Upper lobe of left lung (tissue), 4 donors: ENCODE measurements at regions not wholly inside any gene's neighbourhood (a gene's known extent, or its start where the extent isn't known, plus 50 kb on each side); places are given as distances from the start of the nearest gene placed in this dataset.

Source experiments
- CTCF ChIP-seq, 6 experiments: fragments of 450-650 bp in 4 of 6; fragments of 200-600 bp in 2 of 6; sonication (generic) in 2 of 6; IDR thresholded peaks; one replicate each; pipeline ENCODE4 v1.5.1; 2016 to 2019; ENCODE audit warnings: antibody characterized with exemption in 6 of 6
- EP300 ChIP-seq, 4 donors: sonication (generic); formaldehyde crosslinking; IDR thresholded peaks; one replicate each; pipeline ENCODE4 v1.5.1; 2017; ENCODE audit warnings: antibody characterized with exemption in 4 of 4, control low read depth in 2 of 4
- POLR2A ChIP-seq, 4 donors: fragments of 450-650 bp; IDR thresholded peaks; one replicate each; pipeline ENCODE4 v1.5.1; 2016 to 2017; ENCODE audit warnings: antibody characterized with exemption in 4 of 4, mild to moderate bottlenecking in 2 of 4
- POLR2AphosphoS5 ChIP-seq, 2 donors: sonication (generic); formaldehyde crosslinking; IDR thresholded peaks; one replicate each; pipeline ENCODE4 v1.5.1; 2017; ENCODE audit warnings: antibody characterized with exemption in 2 of 2

DNA sequence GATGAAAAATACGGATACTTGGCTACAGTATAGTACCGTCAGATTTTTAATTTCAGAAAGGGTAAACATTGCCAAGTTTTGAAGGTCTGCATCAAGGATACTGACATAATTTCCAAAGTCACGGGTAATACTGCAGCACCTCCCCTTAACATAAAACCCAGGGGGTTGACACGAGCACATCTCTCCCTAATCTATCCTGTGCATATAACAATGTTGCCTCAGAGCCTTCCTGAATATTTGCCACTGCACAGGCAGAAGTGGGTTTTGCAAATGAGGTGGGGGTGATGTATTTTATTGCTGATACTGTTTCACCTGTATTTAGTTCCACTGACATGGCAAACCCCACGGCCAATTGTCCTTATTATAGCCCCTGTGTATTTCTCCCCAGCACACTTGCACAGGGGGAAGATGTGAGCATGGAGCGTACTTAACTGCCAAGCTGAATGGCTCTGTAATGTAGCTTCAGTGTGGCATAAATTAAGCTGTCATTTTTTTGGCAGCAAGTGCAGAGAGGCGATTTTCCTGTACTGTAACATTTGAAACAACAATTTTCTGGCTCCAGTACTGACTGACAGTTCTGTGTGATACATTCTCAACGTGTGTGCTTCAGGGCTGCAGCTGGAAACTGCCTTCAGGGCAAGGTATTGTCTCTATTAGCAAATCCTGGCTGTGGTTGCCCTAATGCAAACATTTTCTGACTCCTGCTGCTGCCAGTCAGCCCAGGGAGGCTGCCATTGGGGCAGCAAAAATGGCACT, 299.6 kb upstream of the SP4 start:
- TF ChIP-seq CTCF (IDR thresholded peaks at IDR 0.05) (no peak), POLR2AphosphoS5 (IDR thresholded peaks at IDR 0.05) (no peak), POLR2A (IDR thresholded peaks at IDR 0.05) (no peak), EP300 (IDR thresholded peaks at IDR 0.05) (no peak)
